ENCODE measurements at regions not wholly inside any gene's neighbourhood (a gene's known extent, or its start where the extent isn't known, plus 50 kb on each side); places are given as distances from the start of the nearest gene placed in this dataset.

- TF ChIP-seq CTCF (IDR thresholded peaks at IDR 0.05) (no peak), POLR2A (IDR thresholded peaks at IDR 0.05) (no peak)
These were observed 330.0 kb upstream of the POU3F3 start for GRCh38 chr2:104523921-104524320.

Measured in lower leg skin (tissue), 3 donors.